Colonic mucosa (tissue), 4 donors: ENCODE measurements at regions not wholly inside any gene's neighbourhood (a gene's known extent, or its start where the extent isn't known, plus 50 kb on each side); places are given as distances from the start of the nearest gene placed in this dataset.

Source experiments
- DNase-seq: peaks from one replicate; pipeline ENCODE4 v3.0.0-alpha.2; 2020
- H3K27ac ChIP-seq: fragments of 200-600 bp; one replicate; pipeline ENCODE4 v1.8.0; 2021
- H3K27me3 ChIP-seq: fragments of 200-600 bp; one replicate; pipeline ENCODE4 v1.8.0; 2021
- H3K36me3 ChIP-seq: fragments of 200-600 bp; one replicate; pipeline ENCODE4 v1.8.0; 2021
- H3K4me1 ChIP-seq: fragments of 200-600 bp; one replicate; pipeline ENCODE4 v1.8.0; 2021; ENCODE audit warnings: mild to moderate bottlenecking
- H3K4me3 ChIP-seq: fragments of 200-600 bp; one replicate; pipeline ENCODE4 v1.8.0; 2021
- H3K9ac ChIP-seq, 2 donors: one replicate each; pipeline ENCODE4 v1.7.0; 2013; ENCODE audit warnings: control low read depth in 2 of 2, low read depth in 2 of 2, low read length in 2 of 2
- H3K9me3 ChIP-seq: fragments of 200-600 bp; one replicate; pipeline ENCODE4 v1.8.0; 2021
- intact Hi-C: fragments of 100-400 bp; cut with DNase I; formaldehyde crosslinking; loops from one replicate; pipeline ENCODE4 v1.14.1; 2022
- TF ChIP-seq, protein P1 (sequence below): fragments of 200-600 bp; IDR thresholded peaks from one replicate; pipeline ENCODE4 v1.8.0; 2022; ENCODE audit warnings: antibody characterized with exemption, mild to moderate bottlenecking
- donor health status: healthy.
- donor health status: DM: no; HTN: no; CAD: no.
- donor health status: DM: no; HTN: no; CAD: no.

DNA sequence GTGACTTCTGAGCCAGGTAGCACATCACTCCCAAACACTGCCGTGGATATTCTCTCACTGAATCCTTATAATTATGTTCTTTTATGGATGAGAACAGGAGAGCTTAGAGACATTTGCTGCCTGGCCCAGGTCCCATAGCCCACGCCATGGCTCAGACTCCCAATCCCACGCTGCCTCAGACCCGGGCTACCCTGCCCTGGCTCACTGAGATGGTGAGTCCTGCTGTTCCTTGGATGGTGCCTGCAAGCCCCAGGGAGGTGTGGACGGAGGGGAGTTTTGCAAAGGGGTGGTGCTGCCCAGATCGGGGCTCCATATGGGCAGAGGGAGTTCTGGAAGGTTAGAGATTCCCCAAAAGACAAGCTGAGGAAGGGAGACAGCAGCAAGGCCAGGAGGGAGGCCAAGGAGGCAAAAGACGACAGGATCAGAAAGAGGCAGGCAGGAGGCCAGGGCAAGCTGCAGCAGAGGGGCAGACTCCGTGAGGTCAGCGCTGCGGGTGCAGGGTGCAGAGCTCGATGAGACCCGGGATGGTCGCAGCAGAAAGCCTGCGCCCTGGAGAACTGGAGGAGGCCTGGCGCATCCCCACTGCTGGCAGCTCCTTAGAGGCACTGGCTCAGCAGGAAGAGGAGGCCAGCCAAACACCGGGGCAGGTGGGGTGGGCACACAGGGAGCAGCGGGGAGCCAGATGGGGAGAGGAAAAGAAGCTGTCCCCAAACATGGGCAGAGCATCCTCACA lies 95.7 kb upstream of the ALDH1A3 start:
- H3K4me1 ChIP-seq = no peaks in the 10 kb centered on the region
- no peak overlapping the region for H3K9ac ChIP-seq
- no peaks in the 10 kb centered on the region for H3K9me3 ChIP-seq
- H3K27me3 ChIP-seq = no peaks in the 10 kb centered on the region
- H3K27ac ChIP-seq = no peak overlapping the region
- H3K36me3 ChIP-seq = no peaks in the 10 kb centered on the region
- TF ChIP-seq, protein P1, sequence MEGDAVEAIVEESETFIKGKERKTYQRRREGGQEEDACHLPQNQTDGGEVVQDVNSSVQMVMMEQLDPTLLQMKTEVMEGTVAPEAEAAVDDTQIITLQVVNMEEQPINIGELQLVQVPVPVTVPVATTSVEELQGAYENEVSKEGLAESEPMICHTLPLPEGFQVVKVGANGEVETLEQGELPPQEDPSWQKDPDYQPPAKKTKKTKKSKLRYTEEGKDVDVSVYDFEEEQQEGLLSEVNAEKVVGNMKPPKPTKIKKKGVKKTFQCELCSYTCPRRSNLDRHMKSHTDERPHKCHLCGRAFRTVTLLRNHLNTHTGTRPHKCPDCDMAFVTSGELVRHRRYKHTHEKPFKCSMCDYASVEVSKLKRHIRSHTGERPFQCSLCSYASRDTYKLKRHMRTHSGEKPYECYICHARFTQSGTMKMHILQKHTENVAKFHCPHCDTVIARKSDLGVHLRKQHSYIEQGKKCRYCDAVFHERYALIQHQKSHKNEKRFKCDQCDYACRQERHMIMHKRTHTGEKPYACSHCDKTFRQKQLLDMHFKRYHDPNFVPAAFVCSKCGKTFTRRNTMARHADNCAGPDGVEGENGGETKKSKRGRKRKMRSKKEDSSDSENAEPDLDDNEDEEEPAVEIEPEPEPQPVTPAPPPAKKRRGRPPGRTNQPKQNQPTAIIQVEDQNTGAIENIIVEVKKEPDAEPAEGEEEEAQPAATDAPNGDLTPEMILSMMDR = no peak
- H3K4me3 ChIP-seq = no peak overlapping the region
- intact Hi-C loops = no loop called here
- DNase-seq = peak; percentile 12

DNA sequence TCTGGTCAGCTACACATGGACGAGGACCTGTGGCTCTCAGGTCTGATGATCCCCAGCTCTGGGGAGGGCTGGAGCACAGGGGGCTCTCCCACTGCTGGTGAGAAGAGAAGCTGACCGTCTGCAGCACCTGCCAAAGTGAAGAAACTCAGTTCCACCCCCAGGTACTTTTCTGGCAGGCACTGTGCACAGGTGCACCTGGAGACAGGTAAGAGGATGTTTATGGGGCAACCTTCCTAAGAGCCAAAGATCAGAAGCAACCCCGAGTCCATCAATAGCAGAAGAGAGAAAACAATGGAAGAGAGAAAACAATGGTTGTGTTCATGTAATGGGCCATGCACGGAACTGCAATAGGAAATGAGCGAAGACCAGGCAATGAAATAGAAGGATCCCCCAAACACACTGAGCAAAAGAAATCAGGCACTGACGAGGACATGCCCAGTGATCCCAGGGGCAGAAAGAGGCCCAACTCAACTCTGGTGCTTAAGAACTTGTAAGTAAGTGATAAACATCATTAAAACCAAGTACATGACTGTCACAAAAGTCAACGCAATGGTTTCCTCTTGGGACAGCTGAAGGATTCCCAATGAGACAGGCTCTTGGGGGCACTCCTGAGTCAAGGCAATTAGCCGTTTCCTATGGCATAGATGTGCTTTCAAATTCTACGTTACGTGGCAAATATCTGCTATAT lies 95.0 kb upstream of the ALDH1A3 start:
- intact Hi-C loops = no loop called here
- peak; percentile 6 for DNase-seq

DNA sequence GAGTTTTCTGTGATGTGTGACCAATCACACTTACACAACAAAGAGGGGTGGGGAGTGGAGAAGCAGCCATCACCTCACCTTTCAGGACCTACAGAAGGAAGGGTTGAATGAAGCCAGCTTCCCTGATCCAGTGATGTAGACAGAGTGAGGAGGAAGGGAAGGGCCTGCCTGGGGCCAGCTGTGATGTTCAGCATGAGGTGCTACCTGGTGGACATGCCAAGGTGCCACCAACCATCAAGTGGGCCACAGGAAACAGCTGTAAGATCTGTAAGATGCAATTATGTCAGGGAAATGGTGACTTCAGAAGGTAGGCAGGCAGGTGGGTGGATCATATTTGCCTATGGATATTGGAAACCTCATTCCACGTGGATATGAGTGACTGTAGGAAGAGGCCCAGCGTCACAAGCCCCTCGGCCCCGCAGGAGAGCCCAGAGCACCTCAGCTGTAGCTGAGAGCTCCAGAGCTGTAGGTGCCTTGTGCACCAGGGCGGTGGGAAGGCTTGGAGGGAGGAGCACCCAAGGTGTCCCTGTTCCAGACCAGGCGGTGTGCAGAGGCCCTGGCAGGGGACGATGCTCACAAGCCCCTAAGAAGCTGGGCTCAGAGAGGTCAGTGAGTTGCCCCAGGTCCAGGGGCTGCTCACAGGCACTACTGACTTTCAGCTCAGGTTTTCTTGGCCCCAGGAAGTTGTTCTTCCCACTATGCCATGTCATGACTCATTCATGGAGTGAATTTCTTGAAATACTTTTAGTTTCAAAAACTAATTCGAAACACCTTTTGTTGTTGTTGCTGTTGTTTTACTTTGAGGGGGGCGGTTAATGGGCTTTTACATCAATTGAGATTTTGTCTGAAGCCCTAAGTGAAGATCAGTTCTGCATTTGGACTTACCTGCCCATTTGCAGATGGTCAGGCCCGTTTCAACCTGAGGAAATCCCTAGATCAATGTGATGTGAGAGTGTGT lies 94.2 kb upstream of the ALDH1A3 start:
- Histone ChIP-seq H3K27me3 (no peaks in the 10 kb centered on the region), H3K9ac (no peak overlapping the region), H3K4me1 (no peaks in the 10 kb centered on the region), H3K36me3 (no peaks in the 10 kb centered on the region), H3K9me3 (no peaks in the 10 kb centered on the region), H3K4me3 (no peak overlapping the region), H3K27ac (no peak overlapping the region)
- intact Hi-C loops = no loop called here
- TF ChIP-seq, protein P1 = no peak
- peak; percentile 4 for DNase-seq

More for the DNA sequence above, 95.0 kb upstream of the ALDH1A3 start:
- TF ChIP-seq, protein P1 = no peak
- no peaks in the 10 kb centered on the region for H3K36me3 ChIP-seq
- no peaks in the 10 kb centered on the region for H3K9me3 ChIP-seq
- H3K27ac ChIP-seq = no peak overlapping the region
- no peak overlapping the region for H3K4me3 ChIP-seq
- H3K27me3 ChIP-seq = no peaks in the 10 kb centered on the region
- H3K9ac ChIP-seq = no peak overlapping the region
- no peaks in the 10 kb centered on the region for H3K4me1 ChIP-seq

DNA sequence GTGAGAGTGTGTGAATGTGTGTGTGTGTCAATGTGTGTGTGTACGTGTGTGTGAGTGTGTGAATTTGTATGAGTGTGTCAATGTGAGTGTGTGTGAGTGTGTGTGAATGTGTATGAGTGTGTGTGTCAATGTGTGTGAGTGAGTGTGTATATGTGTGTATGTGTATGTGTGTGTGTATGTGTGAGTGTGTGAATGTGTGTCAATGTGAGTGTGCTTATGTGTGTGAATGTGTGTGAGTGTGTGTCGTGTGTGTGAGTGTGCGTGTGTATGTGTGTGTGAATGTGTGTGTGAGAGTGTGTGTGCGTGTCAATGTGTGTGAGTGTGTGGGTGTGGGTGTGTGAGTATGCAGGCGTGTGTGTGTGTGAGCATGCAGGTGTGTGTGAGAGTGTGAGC lies 93.5 kb upstream of the ALDH1A3 start:
- intact Hi-C loops = no loop called here
- no peaks in the 10 kb centered on the region for H3K4me1 ChIP-seq
- H3K36me3 ChIP-seq = no peaks in the 10 kb centered on the region
- no peak overlapping the region for H3K9ac ChIP-seq
- H3K27ac ChIP-seq = no peak overlapping the region
- no peaks in the 10 kb centered on the region for H3K9me3 ChIP-seq
- peak; percentile 9 for DNase-seq
- no peaks in the 10 kb centered on the region for H3K27me3 ChIP-seq
- TF ChIP-seq, protein P1 = no peak
- no peak overlapping the region for H3K4me3 ChIP-seq

DNA sequence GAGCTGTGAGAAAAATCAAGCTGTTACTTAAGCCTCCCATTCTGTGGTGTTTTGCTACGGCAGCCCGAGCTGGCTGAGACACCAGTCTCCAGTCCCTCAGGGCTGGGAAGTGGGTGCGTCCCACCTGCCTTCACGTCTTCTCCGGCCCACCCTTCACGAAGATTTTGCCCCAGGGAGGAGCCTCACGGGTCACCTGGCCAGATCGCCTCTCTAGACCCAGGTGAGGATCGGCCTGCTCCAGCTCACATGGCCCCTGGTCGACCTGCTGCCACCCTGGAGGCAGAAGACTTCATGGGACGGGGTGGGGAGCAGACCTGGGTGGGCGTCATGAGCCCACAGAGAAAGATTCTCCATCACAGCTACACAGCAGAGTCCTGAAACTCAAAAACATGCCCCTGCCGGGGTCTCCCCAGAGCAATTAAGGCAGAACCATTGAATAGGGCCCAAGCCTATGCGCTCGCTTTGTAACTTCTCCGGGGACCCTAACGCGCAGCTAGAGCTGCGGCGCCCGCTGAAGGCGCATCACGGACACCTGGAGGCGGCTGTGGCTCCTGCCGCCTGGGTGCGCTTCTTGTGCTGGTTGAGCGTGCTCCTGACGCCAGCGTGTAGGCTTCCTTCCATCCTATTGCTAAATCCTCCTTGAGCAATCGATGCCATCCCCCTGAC lies 92.6 kb upstream of the ALDH1A3 start:
- Histone ChIP-seq H3K9ac (no peak overlapping the region), H3K4me1 (no peaks in the 10 kb centered on the region), H3K27me3 (no peaks in the 10 kb centered on the region), H3K27ac (no peak overlapping the region), H3K4me3 (no peak overlapping the region), H3K36me3 (no peaks in the 10 kb centered on the region), H3K9me3 (no peaks in the 10 kb centered on the region)
- intact Hi-C loops = no loop called here
- DNase-seq = peak; percentile 13
- TF ChIP-seq, protein P1 = no peak
